ENCODE measurements at regions not wholly inside any gene's neighbourhood (a gene's known extent, or its start where the extent isn't known, plus 50 kb on each side); places are given as distances from the start of the nearest gene placed in this dataset.
"Not testable (repeated sequence)": the region's sequence is repeated elsewhere in the genome, so short reads cannot be mapped to it uniquely, and the experiment has no call there.

DNA sequence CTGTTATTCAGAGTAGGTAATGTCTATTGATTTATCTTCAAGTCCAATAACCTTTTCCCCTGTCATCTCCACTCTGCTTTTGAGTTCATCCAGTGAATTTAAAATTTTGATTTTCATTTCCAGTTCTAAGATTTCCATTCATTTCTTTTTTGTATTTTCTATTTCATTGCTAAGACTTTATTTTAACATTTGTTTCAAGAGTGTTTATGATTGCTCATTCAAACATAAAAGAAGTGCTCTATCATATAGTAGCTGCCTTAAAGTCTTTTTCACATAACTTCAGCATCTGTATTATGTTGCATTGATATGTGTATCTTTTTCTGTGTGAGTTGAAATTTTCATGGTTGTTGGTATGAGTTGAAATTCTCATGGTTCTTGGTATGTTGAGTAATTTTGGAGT is 341.6 kb downstream of the SOX4 start:
- no peak for DNase-seq

DNA sequence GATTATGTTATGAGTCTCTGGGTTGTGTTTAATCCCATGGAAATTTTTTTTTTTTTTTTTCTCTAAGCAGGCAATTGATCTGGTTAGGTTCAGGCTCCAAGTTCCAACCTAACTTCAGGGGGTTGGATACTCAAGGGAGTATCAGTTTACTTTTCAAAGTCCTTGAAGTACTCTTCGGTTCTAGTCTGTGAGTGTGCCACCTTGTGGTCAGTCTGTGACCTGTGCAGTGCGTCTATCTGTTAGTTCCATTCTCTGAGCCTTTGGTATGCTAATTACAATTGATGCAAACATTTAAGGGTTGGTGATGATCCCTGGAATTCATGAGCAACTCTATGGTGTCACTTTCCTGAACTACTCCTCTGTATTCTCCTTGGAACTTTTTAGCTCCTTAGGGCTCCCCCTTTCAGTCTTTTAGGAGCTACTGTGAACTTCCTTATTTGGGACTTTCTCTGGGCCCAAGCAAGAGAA is 342.0 kb downstream of the SOX4 start:
- DNase-seq = peak; percentile 76

- DNase-seq = peak; percentile 56
These were observed 343.9 kb downstream of the SOX4 start for GRCh38 chr6:21937466-21937865.

GRCh38 chr6:21939066-21939465 is 345.5 kb downstream of the SOX4 start:
- not testable (repeated sequence) for DNase-seq

GRCh38 chr6:21941926-21942325 is 348.4 kb downstream of the SOX4 start:
- DNase-seq = no peak

GRCh38 chr6:21942897-21943296 is 349.3 kb downstream of the SOX4 start:
- DNase-seq = no peak

DNA sequence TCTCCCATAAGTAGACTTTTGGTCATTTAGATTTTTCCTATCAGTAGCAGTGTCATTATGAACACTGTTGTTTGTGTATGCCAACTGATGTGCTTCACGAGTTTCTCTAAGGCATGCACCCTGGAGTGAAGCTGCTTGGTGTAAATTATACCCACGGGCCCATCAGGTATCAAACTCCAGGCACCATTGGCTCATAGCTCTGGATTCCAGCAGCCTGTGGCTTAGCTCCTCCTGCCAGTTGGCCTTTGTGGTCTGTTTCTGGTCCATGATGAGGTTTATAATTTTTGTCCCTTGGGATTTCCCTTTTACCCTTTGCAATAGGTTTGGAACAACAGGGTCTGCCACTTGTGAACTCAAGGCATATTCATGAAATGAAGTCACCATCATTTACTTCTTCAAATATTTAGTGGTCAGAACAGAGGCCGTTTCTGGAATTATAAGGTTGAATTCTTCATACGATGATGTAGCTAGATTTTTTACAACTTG is 350.5 kb downstream of the PRL start:
- no peak for DNase-seq

GRCh38 chr6:21947227-21947626 is 349.6 kb downstream of the PRL start:
- DNase-seq = not testable (repeated sequence)

DNA sequence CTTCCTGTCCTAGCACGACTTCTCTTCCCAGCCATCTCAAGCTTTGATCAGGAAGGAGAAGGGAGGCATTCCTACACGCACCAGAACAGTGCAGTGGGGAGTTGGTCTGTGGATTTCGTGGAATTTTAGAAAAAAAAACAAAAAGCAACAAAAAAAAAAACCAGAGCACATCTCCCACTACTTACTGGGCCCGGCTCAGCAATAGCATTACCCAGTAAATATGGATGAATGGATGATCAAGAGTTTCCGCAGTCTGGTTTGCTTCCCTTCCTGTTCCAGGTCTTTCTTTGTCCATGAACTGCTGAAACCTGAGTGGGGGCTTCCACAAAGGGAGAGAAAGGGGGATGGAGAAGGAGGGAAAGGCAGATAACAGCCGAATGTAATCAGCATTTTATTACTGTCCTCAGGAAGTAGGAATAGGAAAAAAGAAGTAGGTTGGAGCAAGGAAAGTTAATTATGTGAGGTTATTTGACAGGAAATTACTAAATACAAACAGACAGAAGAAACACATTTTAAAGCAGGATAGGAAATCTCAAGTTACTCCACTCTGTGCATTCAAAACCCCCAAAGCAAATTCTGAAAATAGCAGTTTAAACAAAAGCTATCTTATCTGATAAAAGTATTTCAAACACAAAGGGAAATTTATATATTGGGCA is 349.0 kb downstream of the PRL start:
- peak; percentile 77 for DNase-seq

- DNase-seq = no peak
These were observed 347.5 kb downstream of the PRL start for GRCh38 chr6:21949211-21949801.

DNA sequence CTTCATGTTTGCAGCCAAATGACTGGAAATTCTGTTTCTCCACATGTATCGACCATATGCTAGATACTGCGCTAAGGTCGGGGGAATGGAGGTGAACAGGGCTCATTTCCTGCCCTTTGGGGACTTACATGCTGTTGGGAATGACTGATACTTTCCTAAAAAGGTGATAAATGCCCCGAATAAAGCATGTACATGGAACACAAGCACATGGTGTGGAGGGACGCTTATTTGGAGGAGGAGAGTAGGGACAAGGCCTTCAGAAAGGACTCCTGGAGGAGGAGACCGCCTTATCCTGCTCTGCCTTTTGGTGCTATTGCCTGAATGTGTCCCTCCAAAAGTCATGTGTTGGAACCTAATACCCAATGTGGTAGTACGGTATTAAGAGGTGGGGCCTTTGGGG is 344.5 kb downstream of the PRL start:
- DNase-seq = no peak

GRCh38 chr6:21953831-21954801 is 342.7 kb downstream of the PRL start:
- DNase-seq = peak; percentile 85

GRCh38 chr6:21955053-21955595 is 341.7 kb downstream of the PRL start:
- no peak for DNase-seq

DNA sequence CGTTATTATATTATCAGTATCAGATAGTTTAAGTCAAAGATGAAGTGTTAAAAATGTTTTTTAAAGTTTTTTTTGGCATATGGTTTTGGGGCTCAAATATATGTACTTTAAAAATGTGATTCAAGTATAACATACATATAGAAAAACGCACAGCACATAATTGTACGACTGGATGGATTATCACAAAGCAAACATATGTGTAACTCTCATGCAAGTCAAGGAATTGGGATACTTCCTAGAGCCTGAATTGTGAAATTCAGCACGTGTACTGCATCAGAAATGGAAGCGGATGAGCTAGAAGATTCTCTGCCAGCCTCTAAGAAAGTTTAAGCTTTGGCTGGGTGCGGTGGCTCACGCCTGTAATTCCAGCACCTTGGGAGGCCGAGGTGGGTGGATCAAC is 340.9 kb downstream of the PRL start:
- no peak for DNase-seq

DNA sequence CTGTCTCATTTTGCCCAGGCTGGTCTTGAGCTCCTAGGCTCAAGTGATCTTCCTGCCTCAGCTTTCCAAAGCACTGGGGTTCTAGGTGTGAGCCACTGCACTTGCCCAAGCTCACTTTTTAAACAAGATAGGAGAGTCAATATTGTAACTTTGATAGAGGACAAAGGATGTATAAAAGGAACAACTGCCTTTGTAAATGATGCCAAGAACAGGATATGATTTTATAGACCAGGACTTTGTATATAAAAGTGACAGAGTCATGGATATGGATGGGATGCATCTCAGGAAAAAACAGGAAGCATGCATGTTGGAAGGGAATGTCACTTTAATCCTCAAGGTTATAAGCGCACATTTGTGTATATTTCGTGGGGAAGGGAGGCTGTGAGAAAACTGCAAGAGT is 338.4 kb downstream of the PRL start:
- DNase-seq = no peak

GRCh38 chr6:21961226-21961625 is 335.6 kb downstream of the PRL start:
- DNase-seq = no peak

DNA sequence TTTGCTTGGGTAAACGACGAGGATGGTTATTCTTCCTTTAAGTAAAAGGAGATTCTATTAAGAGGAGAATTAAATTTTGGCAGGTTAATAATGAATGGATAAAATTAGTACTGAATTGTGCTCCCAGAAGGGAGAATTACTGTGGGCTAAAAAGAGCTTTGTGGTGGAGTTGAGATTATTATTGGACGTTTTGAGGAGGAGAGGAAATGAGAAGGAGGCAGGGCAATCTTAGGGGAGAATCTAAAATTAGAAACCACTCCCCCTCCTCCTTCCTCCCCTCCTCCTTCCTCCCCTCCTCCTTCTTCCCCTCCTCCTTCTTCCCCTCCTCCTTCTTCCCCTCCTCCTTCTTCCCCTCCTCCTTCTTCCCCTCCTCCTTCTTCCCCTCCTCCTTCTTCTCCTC is 331.8 kb downstream of the PRL start:
- DNase-seq = no peak

- DNase-seq = no peak
These were observed 330.8 kb downstream of the PRL start for GRCh38 chr6:21965953-21966539.

- DNase-seq = no peak
These were observed 329.5 kb downstream of the PRL start for GRCh38 chr6:21967056-21967974.

DNA sequence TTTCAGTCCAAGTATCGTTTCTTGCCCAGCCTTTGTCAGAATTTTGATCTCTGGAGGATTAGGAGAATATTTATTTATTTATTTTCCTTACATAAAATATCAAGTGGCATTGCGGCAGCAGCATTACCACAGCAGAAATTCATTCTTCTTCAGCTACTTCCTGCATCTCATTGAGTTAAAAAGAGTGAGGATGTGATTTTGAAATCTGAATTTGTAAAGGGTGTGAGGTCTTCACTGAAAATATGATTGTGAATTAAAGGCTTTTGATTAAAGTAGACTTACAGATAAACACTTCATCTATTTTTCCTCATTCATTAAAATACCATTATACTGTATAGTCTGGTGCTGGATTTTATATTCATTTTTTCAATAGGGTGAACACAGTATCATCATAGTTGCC is 328.4 kb downstream of the PRL start:
- no peak for DNase-seq

DNA sequence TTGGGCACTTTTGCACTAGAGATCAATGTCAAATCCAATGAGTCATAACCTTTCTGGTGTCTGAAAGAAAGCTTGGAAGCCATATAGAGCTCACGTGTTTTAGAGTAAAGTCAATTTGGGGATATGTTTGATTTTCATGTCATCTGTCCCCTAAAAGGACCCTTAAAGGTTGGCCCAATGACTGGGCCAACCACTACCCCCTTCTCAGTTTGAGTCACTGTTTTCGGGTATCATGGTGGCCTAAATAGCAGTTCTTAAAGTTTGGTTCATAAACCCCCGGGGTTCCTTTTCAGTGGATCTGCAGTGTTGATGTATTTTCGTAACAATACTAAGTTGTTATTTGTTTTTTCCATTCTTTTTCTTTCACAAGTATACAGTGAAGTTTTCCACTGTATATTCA is 327.6 kb downstream of the PRL start:
- DNase-seq = no peak

All from islet precursor cell (in vitro differentiated cells).